ENCODE measurements at regions not wholly inside any gene's neighbourhood (a gene's known extent, or its start where the extent isn't known, plus 50 kb on each side); places are given as distances from the start of the nearest gene placed in this dataset.

- no peaks in the 10 kb centered on the region for H3K27me3 ChIP-seq (ENCODE audit: control insufficient read depth in 2 of 2, insufficient read depth in 2 of 2, low read length in 2 of 2)
- no peaks in the 10 kb centered on the region for H3K9me3 ChIP-seq (ENCODE audit: control insufficient read depth in 2 of 2, low read length in 2 of 2)
Measured at GRCh38 chr6:155747491-155747890, 291.9 kb upstream of the NOX3 start.

GRCh38 chr6:155740781-155741399 lies 285.3 kb upstream of the NOX3 start:
- H3K27me3 ChIP-seq (ENCODE audit: control insufficient read depth in 2 of 2, insufficient read depth in 2 of 2, low read length in 2 of 2): no peaks in the 10 kb centered on the region
- no peaks in the 10 kb centered on the region for H3K9me3 ChIP-seq (ENCODE audit: control insufficient read depth in 2 of 2, low read length in 2 of 2)
- H3K36me3 ChIP-seq (ENCODE audit: control insufficient read depth in 2 of 2, insufficient read depth in 2 of 2, low read length in 2 of 2): no peaks in the 10 kb centered on the region
- no peak overlapping the region for H3K27ac ChIP-seq (ENCODE audit: low read depth in 2 of 2, low read length in 2 of 2)
- no peaks in the 10 kb centered on the region for H3K4me1 ChIP-seq (ENCODE audit: control insufficient read depth in 2 of 2, insufficient read depth in 2 of 2, low read length in 2 of 2)
- no peak overlapping the region for H3K9ac ChIP-seq (ENCODE audit: low read depth in 1 of 2, low read length in 2 of 2)
- H3K4me3 ChIP-seq (ENCODE audit: low read length in 2 of 2): no peak overlapping the region

More at GRCh38 chr6:155747491-155747890, 291.9 kb upstream of the NOX3 start:
- no peaks in the 10 kb centered on the region for H3K36me3 ChIP-seq (ENCODE audit: control insufficient read depth in 2 of 2, insufficient read depth in 2 of 2, low read length in 2 of 2)
- H3K4me1 ChIP-seq (ENCODE audit: control insufficient read depth in 2 of 2, insufficient read depth in 2 of 2, low read length in 2 of 2): no peaks in the 10 kb centered on the region
- no peak overlapping the region for H3K27ac ChIP-seq (ENCODE audit: low read depth in 2 of 2, low read length in 2 of 2)
- no peak overlapping the region for H3K4me3 ChIP-seq (ENCODE audit: low read length in 2 of 2)
- no peak overlapping the region for H3K9ac ChIP-seq (ENCODE audit: low read depth in 1 of 2, low read length in 2 of 2)

- H3K27ac ChIP-seq (ENCODE audit: low read depth in 2 of 2, low read length in 2 of 2): no peak overlapping the region
- H3K27me3 ChIP-seq (ENCODE audit: control insufficient read depth in 2 of 2, insufficient read depth in 2 of 2, low read length in 2 of 2): no peaks in the 10 kb centered on the region
- no peak overlapping the region for H3K9ac ChIP-seq (ENCODE audit: low read depth in 1 of 2, low read length in 2 of 2)
- H3K4me1 ChIP-seq (ENCODE audit: control insufficient read depth in 2 of 2, insufficient read depth in 2 of 2, low read length in 2 of 2): no peaks in the 10 kb centered on the region
- H3K36me3 ChIP-seq (ENCODE audit: control insufficient read depth in 2 of 2, insufficient read depth in 2 of 2, low read length in 2 of 2): no peaks in the 10 kb centered on the region
- H3K9me3 ChIP-seq (ENCODE audit: control insufficient read depth in 2 of 2, low read length in 2 of 2): no peaks in the 10 kb centered on the region
- H3K4me3 ChIP-seq (ENCODE audit: low read length in 2 of 2): no peak overlapping the region
Measured at GRCh38 chr6:155738602-155739105, 283.0 kb upstream of the NOX3 start.

GRCh38 chr6:155717374-155717773 lies 261.7 kb upstream of the NOX3 start:
- Histone ChIP-seq H3K27ac (ENCODE audit: low read depth in 2 of 2, low read length in 2 of 2) (no peak overlapping the region), H3K4me1 (ENCODE audit: control insufficient read depth in 2 of 2, insufficient read depth in 2 of 2, low read length in 2 of 2) (no peaks in the 10 kb centered on the region), H3K4me3 (ENCODE audit: low read length in 2 of 2) (no peak overlapping the region), H3K9me3 (ENCODE audit: control insufficient read depth in 2 of 2, low read length in 2 of 2) (no peaks in the 10 kb centered on the region), H3K9ac (ENCODE audit: low read depth in 1 of 2, low read length in 2 of 2) (no peak overlapping the region), H3K27me3 (ENCODE audit: control insufficient read depth in 2 of 2, insufficient read depth in 2 of 2, low read length in 2 of 2) (no peaks in the 10 kb centered on the region), H3K36me3 (ENCODE audit: control insufficient read depth in 2 of 2, insufficient read depth in 2 of 2, low read length in 2 of 2) (no peaks in the 10 kb centered on the region)

GRCh38 chr6:155710704-155711103 lies 255.1 kb upstream of the NOX3 start:
- Histone ChIP-seq H3K9me3 (ENCODE audit: control insufficient read depth in 2 of 2, low read length in 2 of 2) (no peaks in the 10 kb centered on the region), H3K36me3 (ENCODE audit: control insufficient read depth in 2 of 2, insufficient read depth in 2 of 2, low read length in 2 of 2) (no peaks in the 10 kb centered on the region), H3K4me1 (ENCODE audit: control insufficient read depth in 2 of 2, insufficient read depth in 2 of 2, low read length in 2 of 2) (no peaks in the 10 kb centered on the region), H3K27me3 (ENCODE audit: control insufficient read depth in 2 of 2, insufficient read depth in 2 of 2, low read length in 2 of 2) (no peaks in the 10 kb centered on the region), H3K4me3 (ENCODE audit: low read length in 2 of 2) (no peak overlapping the region), H3K27ac (ENCODE audit: low read depth in 2 of 2, low read length in 2 of 2) (no peak overlapping the region), H3K9ac (ENCODE audit: low read depth in 1 of 2, low read length in 2 of 2) (no peak overlapping the region)

GRCh38 chr6:155709262-155709661 lies 253.6 kb upstream of the NOX3 start:
- Histone ChIP-seq H3K36me3 (ENCODE audit: control insufficient read depth in 2 of 2, insufficient read depth in 2 of 2, low read length in 2 of 2) (no peaks in the 10 kb centered on the region), H3K9me3 (ENCODE audit: control insufficient read depth in 2 of 2, low read length in 2 of 2) (no peaks in the 10 kb centered on the region), H3K27ac (ENCODE audit: low read depth in 2 of 2, low read length in 2 of 2) (no peak overlapping the region), H3K4me1 (ENCODE audit: control insufficient read depth in 2 of 2, insufficient read depth in 2 of 2, low read length in 2 of 2) (no peaks in the 10 kb centered on the region), H3K27me3 (ENCODE audit: control insufficient read depth in 2 of 2, insufficient read depth in 2 of 2, low read length in 2 of 2) (no peaks in the 10 kb centered on the region), H3K9ac (ENCODE audit: low read depth in 1 of 2, low read length in 2 of 2) (no peak overlapping the region), H3K4me3 (ENCODE audit: low read length in 2 of 2) (no peak overlapping the region)

- H3K9me3 ChIP-seq (ENCODE audit: control insufficient read depth in 2 of 2, low read length in 2 of 2): no peaks in the 10 kb centered on the region
- no peak overlapping the region for H3K4me3 ChIP-seq (ENCODE audit: low read length in 2 of 2)
- H3K36me3 ChIP-seq (ENCODE audit: control insufficient read depth in 2 of 2, insufficient read depth in 2 of 2, low read length in 2 of 2): no peaks in the 10 kb centered on the region
- no peaks in the 10 kb centered on the region for H3K27me3 ChIP-seq (ENCODE audit: control insufficient read depth in 2 of 2, insufficient read depth in 2 of 2, low read length in 2 of 2)
- no peaks in the 10 kb centered on the region for H3K4me1 ChIP-seq (ENCODE audit: control insufficient read depth in 2 of 2, insufficient read depth in 2 of 2, low read length in 2 of 2)
- no peak overlapping the region for H3K9ac ChIP-seq (ENCODE audit: low read depth in 1 of 2, low read length in 2 of 2)
- no peak overlapping the region for H3K27ac ChIP-seq (ENCODE audit: low read depth in 2 of 2, low read length in 2 of 2)
Measured at GRCh38 chr6:155708100-155708499, 252.5 kb upstream of the NOX3 start.

GRCh38 chr6:155706806-155707205 lies 251.2 kb upstream of the NOX3 start:
- H3K9me3 ChIP-seq (ENCODE audit: control insufficient read depth in 2 of 2, low read length in 2 of 2): no peaks in the 10 kb centered on the region
- no peaks in the 10 kb centered on the region for H3K27me3 ChIP-seq (ENCODE audit: control insufficient read depth in 2 of 2, insufficient read depth in 2 of 2, low read length in 2 of 2)
- no peaks in the 10 kb centered on the region for H3K4me1 ChIP-seq (ENCODE audit: control insufficient read depth in 2 of 2, insufficient read depth in 2 of 2, low read length in 2 of 2)
- H3K4me3 ChIP-seq (ENCODE audit: low read length in 2 of 2): no peak overlapping the region
- H3K9ac ChIP-seq (ENCODE audit: low read depth in 1 of 2, low read length in 2 of 2): no peak overlapping the region
- no peak overlapping the region for H3K27ac ChIP-seq (ENCODE audit: low read depth in 2 of 2, low read length in 2 of 2)
- H3K36me3 ChIP-seq (ENCODE audit: control insufficient read depth in 2 of 2, insufficient read depth in 2 of 2, low read length in 2 of 2): no peaks in the 10 kb centered on the region

GRCh38 chr6:155706341-155706740 lies 250.7 kb upstream of the NOX3 start:
- Histone ChIP-seq H3K36me3 (ENCODE audit: control insufficient read depth in 2 of 2, insufficient read depth in 2 of 2, low read length in 2 of 2) (no peaks in the 10 kb centered on the region), H3K27ac (ENCODE audit: low read depth in 2 of 2, low read length in 2 of 2) (no peak overlapping the region), H3K9me3 (ENCODE audit: control insufficient read depth in 2 of 2, low read length in 2 of 2) (no peaks in the 10 kb centered on the region), H3K9ac (ENCODE audit: low read depth in 1 of 2, low read length in 2 of 2) (no peak overlapping the region), H3K4me3 (ENCODE audit: low read length in 2 of 2) (no peak overlapping the region), H3K27me3 (ENCODE audit: control insufficient read depth in 2 of 2, insufficient read depth in 2 of 2, low read length in 2 of 2) (no peaks in the 10 kb centered on the region), H3K4me1 (ENCODE audit: control insufficient read depth in 2 of 2, insufficient read depth in 2 of 2, low read length in 2 of 2) (no peaks in the 10 kb centered on the region)

- no peak overlapping the region for H3K9ac ChIP-seq (ENCODE audit: low read depth in 1 of 2, low read length in 2 of 2)
- no peaks in the 10 kb centered on the region for H3K36me3 ChIP-seq (ENCODE audit: control insufficient read depth in 2 of 2, insufficient read depth in 2 of 2, low read length in 2 of 2)
- no peaks in the 10 kb centered on the region for H3K9me3 ChIP-seq (ENCODE audit: control insufficient read depth in 2 of 2, low read length in 2 of 2)
- H3K4me1 ChIP-seq (ENCODE audit: control insufficient read depth in 2 of 2, insufficient read depth in 2 of 2, low read length in 2 of 2): no peaks in the 10 kb centered on the region
- H3K4me3 ChIP-seq (ENCODE audit: low read length in 2 of 2): no peak overlapping the region
- H3K27me3 ChIP-seq (ENCODE audit: control insufficient read depth in 2 of 2, insufficient read depth in 2 of 2, low read length in 2 of 2): no peaks in the 10 kb centered on the region
- no peak overlapping the region for H3K27ac ChIP-seq (ENCODE audit: low read depth in 2 of 2, low read length in 2 of 2)
Measured at GRCh38 chr6:155701342-155701741, 245.7 kb upstream of the NOX3 start.

Measured in mucosa of rectum (tissue), 2 donors.